ENCODE measurements at regions not wholly inside any gene's neighbourhood (a gene's known extent, or its start where the extent isn't known, plus 50 kb on each side); places are given as distances from the start of the nearest gene placed in this dataset.

GRCh38 chr7:155362380-155363145 lies 64.9 kb downstream of the INSIG1 start:
- TF ChIP-seq POLR2A (IDR thresholded peaks at IDR 0.05; ENCODE audit: low read length) (no peak), GATA1 (IDR thresholded peaks at IDR 0.05; ENCODE audit: low read depth, low read length) (no peak)

Measured in erythroblast (primary cell).